AG20443 (cell line): ENCODE measurements at regions not wholly inside any gene's neighbourhood (a gene's known extent, or its start where the extent isn't known, plus 50 kb on each side); places are given as distances from the start of the nearest gene placed in this dataset.
A peak's percentile ranks its signal among the peaks of the same experiment; 100 is the strongest.

Experiments
- DNase-seq: peaks from one replicate; pipeline ENCODE4 v3.0.0; 2012; ENCODE audit warnings: low spot score, mixed read lengths

DNA sequence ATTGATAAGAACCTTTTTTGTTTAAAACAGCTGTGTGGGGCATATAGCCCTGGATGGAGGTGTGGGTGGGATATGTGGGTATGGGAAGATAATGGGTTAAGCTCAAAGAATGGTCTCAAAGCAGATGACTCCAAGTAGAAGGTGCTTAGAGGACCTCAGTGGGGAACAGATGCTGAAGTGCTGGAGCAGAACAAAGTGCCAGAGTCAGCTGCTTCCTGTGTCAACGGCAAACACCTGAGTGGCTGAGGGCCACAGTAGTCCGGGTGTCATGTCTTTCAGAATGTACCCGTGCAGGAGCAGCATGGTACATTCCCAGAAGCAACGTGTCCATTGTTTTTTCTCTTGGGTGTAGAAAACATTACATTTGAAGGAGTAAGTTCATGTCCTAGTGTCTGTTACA, 210.6 kb downstream of the CCNG2 start:
- DNase-seq = no peak

DNA sequence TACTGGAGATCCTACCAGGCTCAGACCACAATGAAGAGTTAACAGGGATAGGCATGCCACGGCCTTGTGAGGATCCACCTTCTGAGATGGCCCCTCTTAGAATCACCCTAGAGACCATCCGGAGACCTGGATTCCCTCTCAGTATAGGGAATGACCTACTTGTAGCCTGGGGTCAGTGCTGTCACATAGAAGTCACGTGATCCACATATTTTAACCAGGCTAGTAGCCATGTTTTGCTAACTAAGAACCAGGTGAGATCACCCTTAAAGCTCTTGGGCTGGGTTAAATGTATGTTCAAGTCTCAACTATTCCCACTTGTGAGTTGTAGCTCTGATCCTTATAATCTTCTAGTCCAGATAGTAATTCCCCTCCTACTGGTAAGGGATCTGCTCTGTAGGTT, 215.4 kb downstream of the CCNG2 start:
- DNase-seq = no peak

- no peak for DNase-seq
Observed at GRCh38 chr4:77375866-77376607, 219.0 kb downstream of the CCNG2 start.

DNA sequence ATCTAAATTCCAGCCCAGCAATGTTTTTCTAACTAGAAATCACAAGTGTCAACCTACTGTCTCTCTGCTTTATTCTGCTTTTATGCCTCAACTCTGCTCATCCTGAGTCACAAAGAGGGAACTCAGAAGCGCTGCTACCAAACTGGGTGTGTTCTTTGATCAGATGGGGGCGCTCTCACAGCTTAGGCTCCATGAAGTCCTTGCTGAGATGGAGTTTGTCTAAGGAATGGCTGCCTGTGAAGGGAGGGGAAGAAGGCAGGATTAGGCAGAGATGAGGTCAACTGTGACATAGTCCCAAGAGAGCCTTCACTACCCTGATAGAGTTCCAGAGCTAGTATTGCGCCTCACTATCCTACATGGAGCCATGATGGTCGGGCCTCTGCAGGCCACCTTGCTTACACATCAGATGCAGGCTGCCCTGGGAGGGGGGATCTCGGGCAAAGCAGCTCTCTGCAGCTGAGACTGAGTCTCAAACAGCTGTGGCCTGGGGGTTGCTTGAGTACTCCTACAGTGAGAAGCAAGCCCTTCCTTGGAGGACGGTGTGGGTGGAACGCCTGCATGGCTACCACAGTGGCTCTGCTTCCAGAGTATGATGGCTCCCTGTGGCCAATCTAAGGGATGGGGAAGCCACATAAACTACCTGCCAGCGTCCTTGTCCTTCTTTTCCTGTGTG, 219.9 kb downstream of the CCNG2 start:
- no peak for DNase-seq

GRCh38 chr4:77384094-77384493, 221.5 kb upstream of the CXCL13 start:
- DNase-seq = no peak

DNA sequence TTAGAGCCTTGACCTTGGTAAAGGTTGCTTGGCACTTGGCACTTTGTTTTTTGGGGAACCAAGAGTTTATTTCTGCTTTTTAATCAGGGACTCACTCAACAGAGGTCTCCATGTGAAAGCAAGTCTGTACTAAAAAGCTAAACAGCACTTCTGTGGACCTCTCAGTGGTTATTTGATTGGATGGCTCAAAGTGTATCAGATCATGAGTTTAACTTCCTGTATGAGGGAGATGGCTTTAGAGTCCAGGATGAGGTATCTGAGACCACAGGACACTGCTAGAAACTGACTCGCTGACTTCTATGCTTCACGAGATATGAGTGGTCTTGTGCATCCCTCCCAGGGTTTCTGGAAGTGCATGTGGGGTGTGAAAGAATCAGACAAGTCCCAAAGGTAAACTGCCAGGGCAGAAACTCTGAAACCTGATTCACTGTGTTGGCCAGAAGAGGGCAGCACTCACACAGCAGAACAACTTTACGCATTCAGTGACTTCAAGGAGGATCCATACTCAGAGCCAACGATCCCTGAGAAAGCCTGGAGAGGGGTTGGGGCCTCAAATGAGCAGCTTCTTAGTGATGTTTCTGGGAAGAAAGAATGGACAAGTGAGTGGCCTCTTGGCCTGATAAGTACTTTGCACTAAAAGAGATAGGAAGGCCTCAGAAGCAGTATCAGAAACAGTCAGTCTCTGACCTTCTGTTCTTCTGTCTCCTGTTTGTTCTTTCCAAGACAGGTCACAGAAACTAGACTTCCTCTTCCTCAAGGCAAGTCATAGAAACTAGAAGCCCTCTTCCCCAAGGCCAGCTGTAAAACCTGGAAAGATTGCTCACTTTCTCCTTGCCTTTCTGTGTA, 220.3 kb upstream of the CXCL13 start:
- peak; percentile 80 for DNase-seq

GRCh38 chr4:77393996-77394395, 211.6 kb upstream of the CXCL13 start:
- no peak for DNase-seq

DNA sequence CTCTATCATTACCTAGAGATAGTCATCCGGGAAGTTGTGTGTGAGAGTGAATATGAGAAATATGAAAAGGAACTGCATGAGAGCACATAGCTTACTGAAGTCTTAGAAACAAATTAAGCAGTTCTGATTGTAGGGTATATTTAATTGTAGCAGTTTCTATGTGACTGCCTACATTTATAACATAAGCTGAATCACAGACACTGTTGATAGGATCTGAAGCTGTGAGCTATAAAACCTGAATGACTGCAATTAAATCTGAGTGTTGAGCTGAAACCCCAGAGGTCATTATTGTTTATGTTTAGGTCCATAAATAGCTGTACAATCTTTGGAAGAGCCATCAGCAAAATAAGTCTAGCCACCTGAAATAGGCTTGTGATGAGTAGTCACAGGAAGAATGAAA, 210.1 kb upstream of the CXCL13 start:
- DNase-seq = no peak

- no peak for DNase-seq
Observed at GRCh38 chr4:77398256-77398655, 207.4 kb upstream of the CXCL13 start.

- DNase-seq = no peak
Observed at GRCh38 chr4:77399831-77400230, 205.8 kb upstream of the CXCL13 start.

DNA sequence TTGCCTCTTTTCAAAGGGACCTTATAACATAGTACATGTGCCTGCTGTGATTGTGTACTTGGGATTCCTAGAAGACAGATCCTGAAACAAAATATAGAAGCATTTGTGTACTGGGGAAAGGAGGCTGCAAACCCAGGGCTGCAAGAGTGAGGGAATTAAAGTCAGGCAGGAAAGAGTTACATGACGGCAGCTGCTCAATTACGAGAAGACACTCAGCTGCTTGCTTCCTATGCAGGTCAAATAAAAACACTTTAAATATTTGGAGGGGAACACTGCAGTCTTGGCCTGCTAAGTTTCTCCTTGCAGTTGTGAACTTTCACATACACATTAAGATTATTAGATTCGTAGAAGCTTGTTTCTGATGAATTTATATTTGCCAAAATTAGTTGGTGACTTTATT, 191.9 kb upstream of the CXCL13 start:
- DNase-seq = no peak

GRCh38 chr4:77415689-77416088, 189.9 kb upstream of the CXCL13 start:
- no peak for DNase-seq

DNA sequence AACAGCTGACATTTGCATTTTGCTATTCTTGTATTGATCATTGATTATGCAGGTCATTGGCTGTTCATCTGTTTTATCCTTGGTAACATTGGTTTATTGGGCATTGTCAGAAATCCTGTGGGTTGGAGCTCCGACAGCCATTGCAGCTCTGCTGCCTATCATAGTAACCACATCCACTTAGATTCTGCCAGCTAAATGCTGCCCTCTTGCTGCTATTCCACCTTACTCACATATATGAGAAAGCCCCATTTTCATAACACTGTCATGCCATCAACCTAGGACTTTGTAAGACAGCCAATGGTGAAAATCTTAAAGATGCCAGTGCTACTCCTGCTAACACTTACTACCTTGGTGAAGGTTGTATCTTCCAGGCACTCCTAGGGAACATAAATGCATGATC, 187.3 kb upstream of the CXCL13 start:
- DNase-seq = no peak

DNA sequence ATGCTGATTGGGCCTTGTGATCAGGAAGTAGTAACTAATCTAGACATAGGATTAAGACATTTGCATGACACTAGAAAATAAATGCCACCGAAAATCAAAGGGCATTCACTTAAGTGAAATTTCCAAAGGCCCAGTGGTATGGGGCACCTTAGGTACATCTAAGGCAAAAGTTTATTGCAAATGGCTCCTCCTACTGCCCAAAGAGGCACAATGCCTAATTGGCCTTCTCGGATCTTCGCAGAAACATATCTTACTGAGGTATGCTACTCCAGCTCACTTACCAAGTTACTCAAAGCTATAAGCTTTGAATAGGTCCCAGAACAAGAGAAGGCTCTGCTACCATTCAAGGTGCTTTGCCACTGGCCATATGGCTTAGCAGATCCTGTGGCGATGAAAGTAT, 174.8 kb upstream of the CXCL13 start:
- DNase-seq = no peak

DNA sequence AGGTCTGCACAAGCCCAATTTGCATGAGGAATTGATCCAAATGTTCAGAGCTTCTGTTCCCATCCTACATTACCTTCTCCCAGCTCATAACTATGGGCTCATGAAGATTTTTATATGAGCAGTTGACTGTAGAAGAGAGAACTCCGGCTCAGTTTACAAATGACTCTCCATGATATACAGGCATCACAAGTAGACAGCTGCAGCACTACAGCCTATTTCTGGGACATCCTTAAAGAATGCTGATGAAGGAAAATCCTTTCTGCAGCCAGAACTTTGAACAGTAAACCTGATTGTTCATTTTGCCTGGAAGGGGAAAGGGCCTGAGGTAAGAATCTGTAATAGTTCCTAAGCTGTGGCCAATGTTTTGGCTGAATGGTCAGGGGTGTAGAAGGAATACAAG, 174.1 kb upstream of the CXCL13 start:
- DNase-seq = no peak

GRCh38 chr4:77432717-77433417, 172.8 kb upstream of the CXCL13 start:
- DNase-seq = no peak

DNA sequence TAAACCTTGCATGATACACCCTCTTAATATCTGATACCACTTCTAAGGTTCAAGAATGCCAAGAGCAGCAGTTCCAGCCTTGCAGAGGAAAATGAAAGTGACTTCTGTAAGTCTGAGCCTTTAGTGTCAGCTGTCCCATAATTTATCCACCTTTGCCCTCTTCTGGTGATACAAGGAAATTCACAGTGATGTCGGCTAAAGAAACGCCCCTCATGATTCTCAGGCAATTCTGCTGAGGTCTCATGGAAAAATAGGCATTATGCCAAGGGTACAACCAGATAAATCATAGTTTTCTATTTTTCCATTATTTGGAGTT, 172.2 kb upstream of the CXCL13 start:
- DNase-seq = peak; percentile 47

DNA sequence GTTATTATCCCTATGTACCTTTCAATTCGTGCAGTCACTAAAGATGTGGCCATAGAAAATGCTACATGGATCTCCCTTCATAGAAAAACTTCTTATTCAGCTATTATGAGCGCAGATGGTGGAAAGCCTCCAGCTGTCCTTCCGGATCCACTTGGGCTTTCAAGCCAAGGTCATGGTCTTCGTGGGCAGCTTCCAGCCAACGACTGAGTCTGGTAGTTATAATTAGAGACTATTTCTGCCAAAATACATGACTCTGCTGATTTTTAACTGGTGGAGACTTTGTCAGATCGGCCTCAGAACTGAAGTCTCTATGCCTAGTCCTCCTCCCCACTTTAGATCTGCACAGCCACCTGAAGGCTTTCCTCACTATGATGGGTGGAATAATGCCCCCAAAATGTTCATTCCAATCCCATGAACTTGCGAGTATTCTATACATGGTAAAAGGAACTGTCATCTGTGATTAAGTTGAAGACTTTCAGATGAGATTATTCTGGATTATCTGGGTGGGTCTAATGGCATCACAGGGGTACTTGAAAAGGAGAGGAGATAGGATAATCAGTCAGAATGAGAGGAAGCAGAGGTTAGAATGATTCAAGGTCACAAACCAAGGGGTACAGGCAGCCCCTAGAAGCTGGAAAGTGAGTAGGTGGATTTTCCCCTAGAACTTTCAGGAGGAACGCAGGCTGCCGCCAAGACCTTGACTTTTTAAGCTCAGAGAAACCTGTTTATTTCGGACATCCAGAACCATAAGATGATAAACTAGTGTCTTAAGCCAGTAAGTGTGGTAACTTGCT, 171.1 kb upstream of the CXCL13 start:
- no peak for DNase-seq

- DNase-seq = no peak
Observed at GRCh38 chr4:77437079-77437478, 168.5 kb upstream of the CXCL13 start.

DNA sequence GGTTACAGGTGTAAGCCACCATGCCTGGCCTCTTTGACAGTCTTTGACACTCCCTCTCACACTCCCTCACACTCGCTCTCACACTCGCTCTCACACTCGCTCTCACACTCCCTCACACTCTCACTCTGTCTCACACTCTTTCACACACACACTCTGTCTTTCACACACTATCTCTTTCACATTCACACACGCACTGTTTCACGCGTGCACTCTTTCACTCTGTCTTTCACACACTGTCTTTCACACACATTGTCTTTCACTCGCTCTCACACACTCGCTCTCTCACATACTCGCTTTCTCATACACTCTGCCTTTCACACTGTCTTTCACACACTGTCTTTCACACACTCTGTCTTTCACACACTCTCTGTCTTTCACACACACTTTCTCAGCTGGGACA, 167.1 kb upstream of the CXCL13 start:
- no peak for DNase-seq

DNA sequence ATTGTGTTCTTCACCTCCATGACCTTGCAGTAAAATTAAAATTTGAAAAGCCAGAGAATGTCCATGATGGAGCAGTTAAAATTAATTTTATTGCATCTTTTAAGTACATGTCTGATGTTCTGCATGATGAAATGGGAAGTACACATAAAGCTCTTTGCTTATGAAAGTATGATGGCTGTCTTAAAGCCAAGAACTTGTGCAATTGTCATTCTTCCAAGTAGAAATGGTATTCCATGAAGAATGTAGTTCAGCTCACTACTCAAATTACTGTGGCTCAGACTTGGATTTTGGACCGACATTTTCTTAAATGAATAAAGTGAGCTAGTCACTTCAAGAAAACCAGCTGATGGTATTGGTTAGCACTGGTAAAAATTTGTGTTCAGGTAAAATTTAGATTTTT, 161.7 kb upstream of the CXCL13 start:
- DNase-seq = peak; percentile 30

- no peak for DNase-seq
Observed at GRCh38 chr4:77445823-77446222, 159.8 kb upstream of the CXCL13 start.
